SU-DHL-6 (cell line): ENCODE measurements at regions not wholly inside any gene's neighbourhood (a gene's known extent, or its start where the extent isn't known, plus 50 kb on each side); places are given as distances from the start of the nearest gene placed in this dataset.
"Not testable (repeated sequence)": the region's sequence is repeated elsewhere in the genome, so short reads cannot be mapped to it uniquely, and the experiment has no call there.

Source experiments
- EZH2phosphoT487 ChIP-seq: fragments of 200-600 bp; sonication (generic), shearing (Covaris generic); conservative IDR thresholded peaks from 2 replicates; pipeline ENCODE4 v1.6.1; 2018; ENCODE audit warnings: mild to moderate bottlenecking, antibody characterized with exemption, low read length, moderate library complexity, mixed read lengths
- TF ChIP-seq, protein P1 (sequence below): fragments of 200-600 bp; sonication (generic); IDR thresholded peaks from one replicate; pipeline ENCODE4 v1.5.1; 2017; ENCODE audit warnings: antibody characterized with exemption, mild to moderate bottlenecking, low read length, moderate library complexity; ENCODE audit not compliant: insufficient read depth, poor library complexity, severe bottlenecking

DNA sequence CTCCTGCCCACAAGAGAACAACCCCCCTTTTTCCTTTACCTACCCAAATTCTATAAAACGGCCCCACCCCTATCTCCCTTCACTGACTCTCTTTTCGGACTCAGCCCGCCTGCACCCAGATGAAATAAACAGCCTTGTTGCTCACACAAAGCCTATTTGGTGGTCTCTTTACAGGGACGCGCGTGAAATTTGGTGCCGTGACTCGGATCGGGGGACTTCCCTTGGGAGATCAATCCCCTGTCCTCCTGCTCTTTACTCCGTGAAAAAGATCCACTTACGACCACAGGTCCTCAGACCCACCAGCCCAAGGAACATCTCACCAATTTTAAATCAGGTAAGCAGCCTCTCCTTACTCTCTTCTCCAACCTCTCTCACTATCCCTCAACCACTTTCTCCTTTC, 209.8 kb downstream of the PCDH20 start:
- TF ChIP-seq, protein P1, sequence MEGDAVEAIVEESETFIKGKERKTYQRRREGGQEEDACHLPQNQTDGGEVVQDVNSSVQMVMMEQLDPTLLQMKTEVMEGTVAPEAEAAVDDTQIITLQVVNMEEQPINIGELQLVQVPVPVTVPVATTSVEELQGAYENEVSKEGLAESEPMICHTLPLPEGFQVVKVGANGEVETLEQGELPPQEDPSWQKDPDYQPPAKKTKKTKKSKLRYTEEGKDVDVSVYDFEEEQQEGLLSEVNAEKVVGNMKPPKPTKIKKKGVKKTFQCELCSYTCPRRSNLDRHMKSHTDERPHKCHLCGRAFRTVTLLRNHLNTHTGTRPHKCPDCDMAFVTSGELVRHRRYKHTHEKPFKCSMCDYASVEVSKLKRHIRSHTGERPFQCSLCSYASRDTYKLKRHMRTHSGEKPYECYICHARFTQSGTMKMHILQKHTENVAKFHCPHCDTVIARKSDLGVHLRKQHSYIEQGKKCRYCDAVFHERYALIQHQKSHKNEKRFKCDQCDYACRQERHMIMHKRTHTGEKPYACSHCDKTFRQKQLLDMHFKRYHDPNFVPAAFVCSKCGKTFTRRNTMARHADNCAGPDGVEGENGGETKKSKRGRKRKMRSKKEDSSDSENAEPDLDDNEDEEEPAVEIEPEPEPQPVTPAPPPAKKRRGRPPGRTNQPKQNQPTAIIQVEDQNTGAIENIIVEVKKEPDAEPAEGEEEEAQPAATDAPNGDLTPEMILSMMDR: not testable (repeated sequence)
- not testable (repeated sequence) for TF ChIP-seq EZH2phosphoT487
